Head of caudate nucleus (tissue), 42 donors: ENCODE measurements at regions not wholly inside any gene's neighbourhood (a gene's known extent, or its start where the extent isn't known, plus 50 kb on each side); places are given as distances from the start of the nearest gene placed in this dataset.

ENCODE experiments used
- DNase-seq, 42 donors: peaks; one replicate each; pipeline versions ENCODE4 v3.0.0 to v3.0.0-alpha.2; 2020 to 2021; ENCODE audit warnings: mixed read lengths in 7 of 42
- intact Hi-C: fragments of 100-400 bp; cut with DNase I; formaldehyde crosslinking; loops from one replicate; pipeline ENCODE4 v1.15.0; 2022

DNA sequence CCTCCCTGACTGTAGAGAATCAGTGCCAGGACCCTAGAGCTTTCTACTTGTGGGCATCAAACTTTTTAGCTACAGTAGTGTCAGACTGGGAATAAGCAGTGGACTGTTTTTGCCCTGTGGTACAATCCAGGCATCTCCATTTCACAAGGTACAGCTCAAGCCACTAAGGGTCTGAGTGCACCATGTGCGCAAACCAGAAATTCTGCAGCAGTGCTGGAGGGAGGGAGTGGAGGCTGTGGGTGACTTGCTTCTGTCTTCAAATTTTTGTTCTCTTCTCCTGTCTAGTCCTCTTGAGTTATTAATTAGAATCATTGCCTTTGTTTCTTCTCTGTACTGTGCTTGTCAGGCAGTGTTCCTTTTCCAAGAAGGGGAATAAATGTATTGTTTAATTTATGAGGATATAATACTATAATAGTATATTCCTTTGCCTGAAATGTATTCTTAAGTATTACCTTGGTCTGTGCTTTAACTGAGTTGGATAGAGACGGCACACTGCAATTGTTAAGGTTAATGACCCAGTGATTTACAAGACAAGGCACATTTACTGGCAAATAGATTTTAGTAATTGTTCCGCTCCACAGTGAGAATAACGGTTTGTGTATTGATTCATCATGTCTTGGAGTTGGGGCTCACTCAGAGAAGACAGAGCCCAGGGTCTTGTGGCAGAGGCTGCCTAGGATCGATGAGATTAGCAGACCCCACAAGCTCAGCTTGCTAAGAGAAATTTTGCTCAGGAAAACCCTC lies 390.6 kb upstream of the CFAP20DC start:
- intact Hi-C loops: no loop called here
- DNase-seq: no peak

DNA sequence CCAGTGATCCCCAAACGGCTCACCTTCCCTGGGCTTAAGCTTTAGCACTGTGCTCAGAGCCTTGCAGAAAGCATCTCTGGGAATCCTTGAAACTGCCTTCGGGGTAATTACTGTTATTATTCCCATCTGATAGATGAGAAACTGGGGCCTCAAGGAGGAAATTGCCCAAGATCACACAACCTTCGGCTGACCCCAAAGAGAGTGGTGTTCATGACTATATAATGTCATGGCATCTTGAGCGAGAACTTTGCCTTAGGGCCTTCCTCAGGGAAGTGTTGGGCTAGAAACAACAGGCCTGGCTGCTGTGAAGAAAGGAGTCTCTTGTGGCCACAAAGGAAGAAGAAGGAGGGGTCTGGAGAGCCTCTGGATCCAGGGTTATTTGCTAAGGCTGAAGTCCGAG lies 388.7 kb upstream of the CFAP20DC start:
- intact Hi-C loops: no loop called here
- DNase-seq: no peak

DNA sequence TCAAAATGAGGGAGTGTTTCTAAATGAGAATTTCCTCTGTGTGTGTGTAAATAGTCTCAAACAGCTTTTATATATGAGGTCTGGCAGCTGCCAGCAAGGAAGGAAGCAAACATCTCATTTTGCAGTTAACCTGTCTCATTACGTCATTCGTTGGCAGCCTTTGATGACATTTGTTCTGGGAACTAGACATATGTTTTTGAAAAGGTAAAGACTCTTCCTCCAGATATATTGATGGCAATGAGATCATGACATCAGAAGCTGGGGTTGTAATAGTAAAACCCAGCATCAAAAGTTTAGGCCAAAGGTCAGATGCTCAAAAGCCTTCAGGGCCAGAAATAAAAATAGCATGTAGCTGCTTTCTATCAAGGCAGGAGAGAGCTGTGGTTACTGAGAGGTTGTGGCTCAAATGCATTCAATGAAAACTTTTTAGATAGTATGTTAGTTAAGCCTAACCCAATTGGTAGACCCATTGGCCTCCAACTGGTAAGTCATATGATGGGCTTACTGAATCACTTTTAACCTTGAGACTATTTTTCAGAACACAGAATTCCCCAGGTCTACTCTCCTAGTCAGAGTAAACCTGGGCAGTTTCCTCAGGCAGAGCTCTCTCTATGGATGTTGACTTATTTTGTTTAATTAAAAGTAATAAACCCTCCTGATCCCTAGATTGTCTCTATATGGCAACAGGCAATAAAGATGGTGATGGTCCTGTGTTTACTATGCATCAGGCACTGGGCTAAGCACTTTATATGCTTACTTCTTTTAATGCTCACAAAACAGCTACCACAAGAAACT lies 386.5 kb upstream of the CFAP20DC start:
- no peak for DNase-seq
- intact Hi-C loops: no loop called here

DNA sequence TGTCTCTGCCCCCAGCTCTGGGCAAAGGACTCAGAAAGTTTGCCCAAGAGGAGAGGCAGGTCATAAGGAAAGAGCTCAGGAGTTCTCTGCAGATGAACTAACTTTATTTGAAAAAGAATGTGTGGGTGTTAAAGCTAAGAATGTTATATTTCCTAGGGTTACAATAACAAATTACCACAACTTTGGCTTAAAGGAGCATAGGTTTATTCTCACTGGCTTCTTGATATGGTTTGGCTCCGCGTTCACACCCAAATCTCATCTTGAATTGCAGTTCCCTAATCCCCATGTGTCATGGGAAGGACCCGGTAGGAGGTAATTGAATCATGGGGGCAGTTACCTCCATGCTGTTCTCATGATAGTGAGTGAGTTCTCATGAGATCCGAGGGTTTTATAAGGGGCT lies 383.7 kb upstream of the CFAP20DC start:
- DNase-seq: no peak
- intact Hi-C loops: no loop called here

DNA sequence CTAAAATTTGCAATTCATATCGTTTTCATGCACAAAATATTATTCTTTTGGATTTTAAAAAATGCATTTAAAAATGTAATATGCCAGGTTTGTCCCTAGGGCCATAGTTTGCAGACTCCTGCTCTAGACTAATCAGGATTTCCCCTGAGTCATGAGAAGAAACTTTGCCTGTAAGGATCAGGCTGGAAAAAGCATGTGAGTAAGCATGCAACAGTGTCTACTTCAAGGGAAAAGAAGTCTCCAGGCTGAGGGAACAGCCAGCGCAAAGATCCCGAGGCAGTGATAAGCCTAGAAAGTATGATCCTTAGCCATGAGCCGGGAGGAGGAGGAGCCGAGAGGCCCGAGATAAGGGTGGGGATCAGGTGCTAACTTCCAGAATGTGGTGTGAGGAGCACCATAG lies 382.8 kb upstream of the CFAP20DC start:
- DNase-seq: no peak
- intact Hi-C loops: no loop called here

DNA sequence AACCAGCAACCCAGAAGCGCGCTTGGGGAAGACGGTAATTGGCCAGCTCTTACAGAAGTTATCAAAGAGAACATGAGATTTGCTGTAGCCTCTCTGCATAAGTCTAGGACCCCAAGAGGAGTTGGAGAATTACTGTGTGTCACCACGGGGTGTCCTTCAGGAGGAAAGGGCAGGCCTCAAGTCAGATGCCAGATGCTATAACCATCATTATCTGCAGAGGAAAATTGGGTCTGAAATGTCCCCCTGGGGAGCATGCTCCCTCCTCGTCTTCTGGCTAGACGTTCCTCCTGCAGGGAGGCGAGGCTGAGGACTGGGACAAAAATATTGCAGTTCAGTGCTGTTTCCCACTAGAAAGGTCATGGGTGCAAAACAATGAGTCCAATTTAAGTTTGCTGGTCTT lies 380.5 kb upstream of the CFAP20DC start:
- no peak for DNase-seq
- intact Hi-C loops: no loop called here

DNA sequence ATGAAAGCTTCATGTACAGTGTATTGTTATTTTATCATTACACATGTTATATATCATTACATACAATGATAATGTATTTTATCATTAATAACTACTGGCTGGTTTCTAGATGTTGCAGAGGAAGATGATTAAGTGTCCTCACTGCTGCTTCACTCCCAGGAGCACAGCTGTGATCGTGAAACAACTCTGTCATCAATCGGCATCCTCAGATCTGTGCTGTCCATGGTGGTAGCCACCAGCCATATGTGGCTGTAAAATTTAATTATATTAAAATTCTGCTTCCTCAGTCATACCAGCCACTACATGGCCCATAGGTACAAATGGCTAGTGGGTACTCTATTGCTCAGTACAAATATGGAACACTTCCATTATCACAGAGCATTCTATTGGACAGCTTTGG lies 379.4 kb upstream of the CFAP20DC start:
- intact Hi-C loops: no loop called here
- DNase-seq: no peak

DNA sequence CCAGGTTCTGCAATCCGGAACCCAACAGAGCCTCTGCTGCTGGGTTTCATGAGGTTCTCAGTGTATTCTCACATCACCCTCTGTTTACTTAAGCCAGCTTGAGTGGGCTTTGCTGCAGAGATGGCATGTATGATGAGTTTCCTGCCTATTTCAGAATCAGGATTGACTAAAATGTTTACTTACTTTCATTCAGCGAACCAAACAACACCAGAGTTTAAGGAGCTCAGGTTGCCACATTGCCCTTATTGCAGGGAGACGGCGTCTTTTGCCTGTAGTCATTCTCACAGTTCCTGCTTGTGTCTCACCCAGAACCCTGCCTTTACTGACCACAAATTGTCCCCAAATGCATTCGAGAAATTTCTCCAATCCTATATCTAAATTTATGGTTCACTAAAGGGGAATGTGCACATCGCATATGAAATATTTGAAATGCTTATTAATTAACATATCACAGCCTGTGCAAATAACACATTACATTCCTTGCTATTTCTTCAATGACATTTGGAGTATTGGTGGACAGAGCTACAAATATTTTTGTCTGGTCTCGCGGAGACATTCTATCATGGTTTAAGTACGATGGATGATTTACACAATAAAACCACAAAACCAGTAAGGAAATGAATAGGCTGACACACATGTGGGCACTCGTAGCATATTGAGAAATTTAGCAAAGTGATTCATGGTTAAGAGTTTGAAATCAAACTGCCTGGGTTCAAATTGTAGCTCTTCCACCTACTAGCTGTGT lies 377.2 kb upstream of the CFAP20DC start:
- intact Hi-C loops: no loop called here

DNA sequence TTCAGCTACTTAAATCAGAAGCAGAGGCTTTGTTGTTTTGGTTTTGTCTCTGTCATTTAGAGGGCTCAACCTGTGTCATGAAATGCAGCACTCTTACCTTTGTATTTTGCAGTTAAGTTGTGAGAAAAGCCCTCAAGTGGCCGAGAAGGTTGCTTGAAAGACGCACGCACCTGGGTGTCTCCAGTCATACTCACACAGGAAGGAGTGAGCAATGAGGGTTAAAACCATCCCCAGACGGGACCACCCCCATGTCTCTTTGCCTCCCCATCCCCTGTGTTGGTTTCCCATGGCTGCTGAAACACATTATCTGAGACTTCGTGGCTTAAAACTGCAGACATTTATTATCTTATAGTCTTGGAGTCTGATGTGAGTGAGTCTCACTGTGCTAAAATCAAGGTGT lies 376.1 kb upstream of the CFAP20DC start:
- intact Hi-C loops: no loop called here
- no peak for DNase-seq

More for the DNA sequence above, 377.2 kb upstream of the CFAP20DC start:
- DNase-seq: no peak

DNA sequence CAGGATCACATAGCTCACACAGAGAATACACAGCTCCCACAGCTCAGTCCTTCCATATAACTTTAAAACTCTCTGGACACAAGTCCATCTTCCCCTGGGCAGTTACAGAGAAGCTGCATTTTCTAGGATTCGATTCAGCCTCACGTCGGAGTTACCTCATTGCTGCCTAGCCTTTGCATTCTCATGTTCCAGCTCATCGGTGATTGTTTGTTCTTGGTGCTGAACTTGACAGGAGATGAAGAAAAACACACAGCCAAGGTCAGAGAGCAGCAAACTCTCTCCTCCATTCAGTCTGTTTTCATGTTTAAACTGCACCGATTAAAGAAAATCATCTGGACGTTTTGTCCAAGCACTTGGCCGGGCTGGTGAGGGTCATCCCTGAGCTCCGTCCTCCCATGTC lies 375.5 kb upstream of the CFAP20DC start:
- DNase-seq: no peak
- intact Hi-C loops: no loop called here

DNA sequence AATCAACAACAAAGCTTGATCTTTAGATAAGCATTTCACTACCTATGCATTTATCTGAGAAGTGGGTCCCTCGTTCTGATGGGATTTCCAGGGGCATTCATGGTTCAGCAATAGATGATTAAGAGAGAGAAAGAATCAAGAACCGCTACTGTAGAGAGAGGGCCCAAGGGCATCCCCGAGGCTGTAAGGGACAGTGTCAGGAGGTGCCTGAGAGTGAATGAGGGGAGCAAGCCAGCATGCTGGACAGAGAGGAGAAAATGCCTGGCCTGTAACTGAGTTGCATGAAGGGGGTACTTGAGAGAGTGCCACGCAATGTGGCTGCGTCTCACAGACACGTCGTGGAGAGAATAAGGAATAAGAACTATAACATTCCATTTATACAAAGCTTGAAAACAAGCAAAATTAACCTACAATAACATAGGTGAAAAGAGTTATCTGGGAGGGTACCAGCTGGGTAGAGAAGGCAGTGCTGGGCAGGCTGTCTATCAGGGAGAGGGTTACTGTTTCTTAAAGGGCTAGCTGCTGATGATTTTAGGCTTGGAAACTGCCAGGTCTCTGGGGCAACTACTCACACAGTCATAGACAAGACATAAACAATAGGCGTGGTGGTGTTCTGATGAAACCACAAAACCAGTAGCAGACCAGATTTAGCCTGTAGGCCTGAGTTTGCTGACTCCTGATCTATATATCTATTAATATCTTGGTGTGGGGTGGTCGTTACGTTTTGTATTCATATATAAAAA lies 374.6 kb upstream of the CFAP20DC start:
- no peak for DNase-seq
- intact Hi-C loops: no loop called here

DNA sequence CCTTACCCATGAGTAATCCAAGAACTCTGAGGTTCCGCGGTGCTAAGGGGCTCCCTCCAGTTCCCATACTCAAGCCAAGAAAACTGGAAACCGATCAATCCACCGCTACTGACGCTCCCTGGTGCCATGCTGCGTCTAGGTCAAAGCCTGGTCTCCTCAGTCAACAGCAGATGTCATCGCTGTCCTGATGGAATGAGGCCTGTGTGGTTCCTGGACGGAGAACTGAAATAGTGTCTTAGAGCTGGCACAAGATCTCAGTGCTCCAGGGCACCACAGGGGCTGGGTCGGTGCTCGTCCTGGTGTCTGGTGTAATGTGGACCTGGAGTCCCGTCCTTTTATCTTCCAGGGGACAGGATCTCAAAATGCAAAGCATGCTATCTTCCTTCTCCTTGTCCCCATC lies 373.9 kb upstream of the CFAP20DC start:
- DNase-seq: no peak
- intact Hi-C loops: no loop called here

DNA sequence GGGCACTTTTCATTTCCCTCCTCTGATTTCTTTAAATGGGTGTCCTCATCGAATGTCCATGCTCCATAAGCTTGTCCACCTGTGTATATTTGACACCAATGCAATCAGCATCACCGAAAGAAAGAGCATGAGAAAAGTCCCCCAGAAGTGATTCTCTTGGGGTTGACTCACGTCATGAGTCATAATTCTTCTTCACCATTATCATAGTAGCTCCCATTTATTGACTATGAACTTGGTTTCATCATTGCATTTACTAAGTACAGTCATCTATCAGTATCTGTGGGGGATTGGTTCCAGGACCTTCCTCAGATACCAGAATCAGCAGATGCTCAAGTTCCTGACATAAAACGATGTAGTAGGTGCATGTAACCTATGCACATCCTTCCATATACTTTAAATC lies 372.5 kb upstream of the CFAP20DC start:
- DNase-seq: no peak
- intact Hi-C loops: no loop called here

DNA sequence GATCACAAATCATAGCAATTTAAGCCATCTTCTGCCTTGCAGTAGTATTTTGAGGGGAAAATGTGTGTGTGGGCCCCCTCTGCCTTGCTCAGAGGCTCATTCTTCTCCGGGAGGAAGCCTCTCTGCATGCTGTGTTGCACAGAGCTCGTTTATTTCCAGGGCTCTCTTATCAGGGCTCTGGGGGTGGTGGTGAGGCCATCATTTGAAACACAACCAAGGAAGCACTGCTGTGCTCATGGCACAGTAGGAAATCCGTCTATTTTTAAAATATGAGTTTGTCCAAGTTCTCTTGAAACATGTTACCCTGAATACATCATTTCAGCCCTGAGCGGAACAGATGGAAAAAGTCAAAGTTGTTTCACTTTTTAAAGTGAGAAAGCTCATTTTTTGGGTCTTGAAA lies 369.0 kb upstream of the CFAP20DC start:
- intact Hi-C loops: no loop called here
- DNase-seq: no peak

DNA sequence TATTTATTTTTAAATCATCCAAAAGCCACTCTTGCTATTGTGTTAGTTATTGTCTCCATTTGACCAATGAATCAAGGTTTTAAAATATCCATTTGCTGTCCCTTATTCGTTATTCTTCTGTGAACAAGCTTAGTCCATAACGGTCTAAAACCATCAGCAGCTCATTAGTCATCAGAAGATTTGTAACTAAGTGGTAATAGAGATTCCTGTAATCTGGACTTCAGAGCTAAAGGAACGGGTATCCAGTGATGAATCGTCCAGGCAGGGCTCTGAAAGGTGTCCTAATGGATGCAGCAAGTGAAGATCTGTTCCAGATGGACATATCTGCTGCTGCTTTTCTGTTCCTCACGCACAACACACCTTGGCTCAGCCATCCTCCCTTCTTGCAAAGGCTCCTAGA lies 362.7 kb upstream of the CFAP20DC start:
- intact Hi-C loops: no loop called here
- no peak for DNase-seq

DNA sequence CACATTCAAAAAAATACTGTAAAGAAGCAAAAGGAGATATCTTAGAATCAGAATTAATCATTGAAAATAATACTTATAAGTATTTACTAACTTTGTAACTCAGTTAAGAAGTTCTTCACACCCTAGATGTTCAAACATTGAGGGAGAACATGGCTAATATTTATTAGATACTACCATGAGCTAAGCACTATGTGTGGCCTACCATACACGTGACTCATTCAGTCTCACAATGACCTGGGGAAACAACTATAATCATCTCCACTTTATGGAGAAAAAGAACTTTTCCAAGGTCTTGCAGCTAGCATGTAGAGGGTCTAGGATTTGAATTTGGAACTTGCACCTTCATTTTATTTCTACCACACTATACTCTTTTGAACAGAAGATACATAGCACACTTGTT lies 361.9 kb upstream of the CFAP20DC start:
- no peak for DNase-seq
- intact Hi-C loops: no loop called here

DNA sequence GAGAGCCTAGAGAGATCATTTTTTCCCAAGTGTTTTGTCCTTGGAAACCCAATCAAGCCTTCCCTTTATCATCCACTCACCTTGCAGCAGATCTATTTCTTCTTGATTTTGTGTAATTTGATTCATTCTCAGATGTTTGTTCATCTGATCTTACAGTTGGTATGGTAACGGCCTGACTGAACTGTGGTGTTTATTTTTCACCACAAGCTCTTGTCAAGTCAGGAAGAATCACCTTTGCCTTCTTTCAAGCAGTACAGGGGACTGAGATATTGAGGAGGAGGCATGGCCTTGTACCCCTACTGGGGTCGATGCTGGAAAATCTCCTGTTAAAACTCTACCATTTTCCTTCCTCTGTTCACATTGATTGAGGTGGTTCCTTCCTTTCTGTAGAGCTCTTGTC lies 361.4 kb upstream of the CFAP20DC start:
- no peak for DNase-seq
- intact Hi-C loops: no loop called here

DNA sequence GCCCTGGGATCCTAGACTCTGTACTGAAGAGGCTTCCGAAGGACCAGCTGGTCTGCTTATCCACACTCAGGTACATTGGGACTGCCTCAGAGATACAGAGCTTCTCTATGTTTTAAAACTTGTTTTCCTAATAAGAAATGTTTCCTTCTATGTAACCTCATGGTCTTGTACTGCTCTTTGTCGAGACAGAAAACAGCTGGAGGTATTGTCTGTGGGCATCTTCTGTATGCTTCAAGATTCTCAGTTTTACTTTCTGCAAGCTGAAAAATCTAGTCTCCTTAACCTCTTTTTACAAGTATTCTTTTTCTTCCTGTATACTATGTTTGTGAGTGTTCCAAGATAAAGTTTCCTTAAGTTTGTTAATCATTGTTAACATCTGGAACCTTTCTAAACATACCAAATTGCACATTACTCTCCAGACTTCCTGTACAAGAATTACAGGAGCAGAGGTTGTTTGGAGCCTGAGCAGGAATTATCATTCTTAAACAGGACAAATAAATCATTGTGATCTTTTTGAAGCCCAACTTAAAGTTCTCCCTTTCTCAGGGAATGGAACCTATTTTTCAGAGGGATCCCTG lies 358.3 kb upstream of the CFAP20DC start:
- no peak for DNase-seq
- intact Hi-C loops: no loop called here

DNA sequence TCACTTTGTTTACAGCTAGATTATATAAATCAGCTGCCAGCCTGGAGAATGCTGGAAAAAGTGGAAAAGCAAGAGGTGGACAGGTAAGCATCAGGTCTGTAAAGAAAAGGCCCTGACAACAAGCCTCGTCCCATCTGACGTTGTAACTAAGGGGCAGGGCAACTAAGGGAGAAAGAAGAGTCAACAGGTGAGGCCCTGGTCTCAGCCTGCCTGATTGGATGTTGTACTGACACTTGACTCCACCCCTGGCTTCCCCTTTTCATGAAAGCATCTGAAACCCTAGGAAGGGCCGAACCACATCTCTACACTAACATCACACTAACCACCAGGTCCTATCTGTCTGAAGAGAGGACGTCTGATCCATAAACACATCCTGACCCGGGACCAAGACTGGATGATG lies 357.6 kb upstream of the CFAP20DC start:
- no peak for DNase-seq
- intact Hi-C loops: no loop called here
